DOHH2 (cell line): ENCODE measurements at regions not wholly inside any gene's neighbourhood (a gene's known extent, or its start where the extent isn't known, plus 50 kb on each side); places are given as distances from the start of the nearest gene placed in this dataset.

ENCODE experiments used
- H3F3A ChIP-seq: fragments of 200-600 bp; sonication (generic), shearing (Covaris generic); 2 replicates; pipeline ENCODE4 v1.6.0; 2016; ENCODE audit warnings: antibody characterized with exemption, mild to moderate bottlenecking; ENCODE audit not compliant: control insufficient read depth, insufficient read depth
- H3K27ac ChIP-seq: fragments of 200-600 bp; sonication (generic); 2 replicates; pipeline ENCODE4 v1.5.1; 2014; ENCODE audit warnings: low read depth, mild to moderate bottlenecking, low read length, moderate library complexity
- H3K27me3 ChIP-seq: fragments of 200-600 bp; sonication (generic); 2 replicates; pipeline ENCODE4 v1.6.1; 2014; ENCODE audit warnings: mild to moderate bottlenecking, low read length, mixed read lengths; ENCODE audit not compliant: control insufficient read depth
- H3K36me3 ChIP-seq: fragments of 200-600 bp; sonication (generic); 2 replicates; pipeline ENCODE4 v1.6.1; 2014; ENCODE audit warnings: mild to moderate bottlenecking, low read length, moderate library complexity, mixed read lengths; ENCODE audit not compliant: control insufficient read depth
- H3K4me1 ChIP-seq: fragments of 200-600 bp; sonication (generic); 2 replicates; pipeline ENCODE4 v1.6.1; 2014; ENCODE audit warnings: mild to moderate bottlenecking, low read length, mixed read lengths; ENCODE audit not compliant: control insufficient read depth
- H3K4me2 ChIP-seq: fragments of 200-600 bp; sonication (generic); 2 replicates; pipeline ENCODE4 v1.6.0; 2014; ENCODE audit warnings: mild to moderate bottlenecking, low read length, moderate library complexity
- H3K4me3 ChIP-seq: fragments of 200-600 bp; sonication (generic); 2 replicates; pipeline ENCODE4 v1.5.1; 2014; ENCODE audit warnings: mild to moderate bottlenecking, low read length, mixed read lengths
- H3K79me2 ChIP-seq: fragments of 200-600 bp; sonication (generic); 2 replicates; pipeline ENCODE4 v1.6.1; 2014; ENCODE audit warnings: mild to moderate bottlenecking, low read length, mixed read lengths; ENCODE audit not compliant: control insufficient read depth
- H3K9me2 ChIP-seq: fragments of 200-600 bp; sonication (generic); replicated peaks from 2 replicates; pipeline ENCODE4 v1.6.1; 2014; ENCODE audit warnings: mild to moderate bottlenecking, low read length, mixed read lengths; ENCODE audit not compliant: control insufficient read depth
- H3K9me3 ChIP-seq: fragments of 200-600 bp; sonication (generic); 2 replicates; pipeline ENCODE4 v1.6.1; 2014; ENCODE audit warnings: antibody characterized with exemption, low read length, mixed read lengths; ENCODE audit not compliant: control insufficient read depth, insufficient read depth
- H4K20me1 ChIP-seq: fragments of 200-600 bp; sonication (generic); 2 replicates; pipeline ENCODE4 v1.6.0; 2014; ENCODE audit warnings: low read depth, mild to moderate bottlenecking, antibody characterized with exemption, low read length, moderate library complexity; ENCODE audit not compliant: control insufficient read depth, insufficient read depth
- CTCF ChIP-seq: fragments of 200-600 bp; sonication (generic); IDR thresholded peaks from one replicate; pipeline ENCODE4 v1.5.1; 2014; ENCODE audit warnings: antibody characterized with exemption, mild to moderate bottlenecking, low read depth, low read length; ENCODE audit not compliant: poor library complexity, severe bottlenecking
- EZH2phosphoT487 ChIP-seq: fragments of 200-600 bp; sonication (generic); IDR thresholded peaks from 2 replicates; pipeline ENCODE4 v1.6.1; 2017; ENCODE audit warnings: borderline replicate concordance, mild to moderate bottlenecking, antibody characterized with exemption, low read length, moderate library complexity, mixed read lengths

- no peak overlapping the region for H3K4me3 ChIP-seq
- no peak overlapping the region for H3K4me2 ChIP-seq
- TF ChIP-seq EZH2phosphoT487 = no peak
- no peak for TF ChIP-seq CTCF
- H3K4me1 ChIP-seq = no peaks in the 10 kb centered on the region
- peaks cover 22% of the 10 kb centered on the region for H3K27me3 ChIP-seq
- no peaks in the 10 kb centered on the region for H3K9me2 ChIP-seq
- H3K36me3 ChIP-seq = no peaks in the 10 kb centered on the region
- no peak overlapping the region for H3K27ac ChIP-seq
- no peaks in the 10 kb centered on the region for H3K79me2 ChIP-seq
- no peaks in the 10 kb centered on the region for H4K20me1 ChIP-seq
- H3F3A ChIP-seq = no peaks in the 10 kb centered on the region
- H3K9me3 ChIP-seq = no peaks in the 10 kb centered on the region
Observed at GRCh38 chr10:78873413-78873812, 195.4 kb upstream of the ZMIZ1 start.

DNA sequence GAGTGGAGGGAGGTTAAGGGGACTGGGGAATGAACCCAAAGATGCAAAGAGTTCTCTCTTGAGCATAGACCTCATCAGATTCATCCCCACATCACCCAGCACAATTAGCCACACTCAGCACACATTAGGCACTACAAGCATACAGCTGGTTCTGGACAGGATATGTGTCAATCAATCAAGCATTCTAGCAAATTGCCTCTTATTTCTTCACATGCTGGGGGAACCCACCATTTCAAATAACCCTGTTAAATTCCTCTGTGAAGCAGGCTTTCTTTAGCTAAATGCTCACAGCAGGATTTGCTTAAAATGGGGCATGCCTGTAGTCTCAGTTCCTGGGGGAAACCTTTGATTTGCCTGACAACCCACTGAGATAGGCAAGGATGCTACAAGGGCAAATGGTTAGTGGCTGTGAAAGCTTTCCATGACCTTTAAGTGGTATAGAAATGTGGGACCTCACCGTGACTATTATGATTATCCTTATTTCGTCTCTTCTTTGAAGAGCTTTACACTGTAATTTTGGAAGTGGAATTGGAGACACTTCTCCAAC lies 193.4 kb upstream of the ZMIZ1 start:
- Histone ChIP-seq H3K27me3 (peaks cover 18% of the 10 kb centered on the region), H3K36me3 (no peaks in the 10 kb centered on the region), H3K9me3 (no peaks in the 10 kb centered on the region), H3K4me1 (no peaks in the 10 kb centered on the region), H3K4me2 (no peak overlapping the region), H4K20me1 (no peaks in the 10 kb centered on the region), H3K4me3 (no peak overlapping the region), H3K9me2 (no peaks in the 10 kb centered on the region), H3F3A (no peaks in the 10 kb centered on the region), H3K27ac (no peak overlapping the region), H3K79me2 (no peaks in the 10 kb centered on the region)
- TF ChIP-seq EZH2phosphoT487 (no peak), CTCF (no peak)

GRCh38 chr10:78875932-78876331 lies 192.8 kb upstream of the ZMIZ1 start:
- H4K20me1 ChIP-seq = no peaks in the 10 kb centered on the region
- H3K4me1 ChIP-seq = no peaks in the 10 kb centered on the region
- peaks cover 14% of the 10 kb centered on the region for H3K27me3 ChIP-seq
- TF ChIP-seq EZH2phosphoT487 = no peak
- no peak for TF ChIP-seq CTCF
- H3K79me2 ChIP-seq = no peaks in the 10 kb centered on the region
- H3K36me3 ChIP-seq = no peaks in the 10 kb centered on the region
- no peak overlapping the region for H3K4me3 ChIP-seq
- H3F3A ChIP-seq = no peaks in the 10 kb centered on the region
- H3K9me2 ChIP-seq = no peaks in the 10 kb centered on the region
- no peak overlapping the region for H3K4me2 ChIP-seq
- H3K9me3 ChIP-seq = no peaks in the 10 kb centered on the region
- no peak overlapping the region for H3K27ac ChIP-seq

- Histone ChIP-seq H3K4me1 (no peaks in the 10 kb centered on the region), H3K79me2 (no peaks in the 10 kb centered on the region), H3K27ac (no peak overlapping the region), H3K9me2 (no peaks in the 10 kb centered on the region), H4K20me1 (no peaks in the 10 kb centered on the region), H3K9me3 (no peaks in the 10 kb centered on the region), H3K27me3 (peaks cover 9% of the 10 kb centered on the region), H3K4me3 (no peak overlapping the region), H3K36me3 (no peaks in the 10 kb centered on the region), H3K4me2 (no peak overlapping the region), H3F3A (no peaks in the 10 kb centered on the region)
- TF ChIP-seq EZH2phosphoT487 (no peak), CTCF (no peak)
Observed at GRCh38 chr10:78876449-78876848, 192.3 kb upstream of the ZMIZ1 start.
